Activated CD4-positive, alpha-beta T cell treated with anti-CD3 and anti-CD28 coated beads, Interleukin-10, Interleukin-2, amounts not matched to agents 100 ng/mL and 50 ng/mL, durations not matched to agents 16 hours and 8 hours (primary cell): ENCODE measurements at regions not wholly inside any gene's neighbourhood (a gene's known extent, or its start where the extent isn't known, plus 50 kb on each side); places are given as distances from the start of the nearest gene placed in this dataset.
A peak's percentile ranks its signal among the peaks of the same experiment; 100 is the strongest.

ENCODE experiments used
- DNase-seq: peaks from one replicate; pipeline ENCODE4 v3.0.0-alpha.2; 2020

- DNase-seq, result no peak
Observed at GRCh38 chr2:56714400-56714799, 530.6 kb downstream of the CCDC85A start.

GRCh38 chr2:56715683-56716082, 531.9 kb downstream of the CCDC85A start:
- no peak for DNase-seq

GRCh38 chr2:56718413-56718812, 534.6 kb downstream of the CCDC85A start:
- no peak for DNase-seq

- DNase-seq, result no peak
Observed at GRCh38 chr2:56729212-56729611, 545.4 kb downstream of the CCDC85A start.

GRCh38 chr2:56732946-56733345, 549.2 kb downstream of the CCDC85A start:
- no peak for DNase-seq

- no peak for DNase-seq
Observed at GRCh38 chr2:56739413-56739812, 555.6 kb downstream of the CCDC85A start.

- DNase-seq, result no peak
Observed at GRCh38 chr2:56741601-56742102, 557.9 kb downstream of the CCDC85A start.

GRCh38 chr2:56743807-56744206, 560.0 kb downstream of the CCDC85A start:
- DNase-seq, result no peak

- peak; percentile 9 for DNase-seq
Observed at GRCh38 chr2:56749152-56749752, 565.5 kb downstream of the CCDC85A start.

GRCh38 chr2:56753182-56753581, 569.4 kb downstream of the CCDC85A start:
- DNase-seq, result no peak

GRCh38 chr2:56754066-56754615, 570.4 kb downstream of the CCDC85A start:
- DNase-seq, result no peak

GRCh38 chr2:56754627-56755026, 570.8 kb downstream of the CCDC85A start:
- no peak for DNase-seq

GRCh38 chr2:56757884-56758545, 574.2 kb downstream of the CCDC85A start:
- DNase-seq, result no peak

GRCh38 chr2:56763683-56764082, 579.9 kb downstream of the CCDC85A start:
- no peak for DNase-seq

GRCh38 chr2:56768973-56769372, 585.2 kb downstream of the CCDC85A start:
- no peak for DNase-seq

GRCh38 chr2:56770490-56770889, 586.7 kb downstream of the CCDC85A start:
- no peak for DNase-seq

- no peak for DNase-seq
Observed at GRCh38 chr2:56784046-56784445, 600.3 kb downstream of the CCDC85A start.

- DNase-seq, result no peak
Observed at GRCh38 chr2:56801214-56801613, 617.4 kb downstream of the CCDC85A start.

GRCh38 chr2:56801770-56802169, 618.0 kb downstream of the CCDC85A start:
- DNase-seq, result no peak

- no peak for DNase-seq
Observed at GRCh38 chr2:56803596-56803995, 619.8 kb downstream of the CCDC85A start.

GRCh38 chr2:56806924-56807323, 623.1 kb downstream of the CCDC85A start:
- no peak for DNase-seq

GRCh38 chr2:56807861-56808260, 624.1 kb downstream of the CCDC85A start:
- DNase-seq, result no peak

GRCh38 chr2:56811401-56811800, 627.6 kb downstream of the CCDC85A start:
- DNase-seq, result no peak

- no peak for DNase-seq
Observed at GRCh38 chr2:56812432-56812831, 628.6 kb downstream of the CCDC85A start.
